Endothelial cell of hepatic sinusoid (primary cell): ENCODE measurements at regions not wholly inside any gene's neighbourhood (a gene's known extent, or its start where the extent isn't known, plus 50 kb on each side); places are given as distances from the start of the nearest gene placed in this dataset.
"Not testable (repeated sequence)": the region's sequence is repeated elsewhere in the genome, so short reads cannot be mapped to it uniquely, and the experiment has no call there.

Source experiments
- in situ Hi-C: cut with HindIII; loops from 2 replicates; pipeline ENCODE4 v1.10.0; 2017; ENCODE audit warnings: low sequenced_read_pairs

- in situ Hi-C loops = no loop called here
These were observed 147.0 kb upstream of the NR3C2 start for GRCh38 chr4:148589182-148589581.

DNA sequence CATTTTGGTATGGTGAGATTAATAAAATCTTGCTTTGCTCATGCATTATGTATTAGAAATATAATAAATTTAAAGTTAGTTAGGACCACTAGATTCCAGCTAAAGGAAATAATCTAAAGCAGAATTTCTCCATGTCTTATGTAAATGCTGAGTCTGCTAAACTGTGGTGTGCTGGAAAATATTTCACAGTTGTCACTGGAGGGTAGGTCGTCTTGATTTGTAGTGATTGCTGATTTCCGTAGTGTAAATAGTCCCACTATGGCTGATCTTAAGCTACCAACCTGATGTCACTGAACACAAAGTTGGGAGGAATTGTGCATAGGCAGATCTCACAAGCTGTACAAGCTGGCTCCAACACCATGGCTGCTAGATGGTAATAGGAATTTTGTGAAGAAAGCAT, 133.4 kb upstream of the NR3C2 start:
- in situ Hi-C loops = no loop called here

- in situ Hi-C loops = no loop called here
These were observed 132.7 kb upstream of the NR3C2 start for GRCh38 chr4:148574911-148575310.

GRCh38 chr4:148574502-148574901, 132.3 kb upstream of the NR3C2 start:
- in situ Hi-C loops = no loop called here

GRCh38 chr4:148574066-148574465, 131.9 kb upstream of the NR3C2 start:
- in situ Hi-C loops = no loop called here

- in situ Hi-C loops = no loop called here
These were observed 131.1 kb upstream of the NR3C2 start for GRCh38 chr4:148573296-148573695.

DNA sequence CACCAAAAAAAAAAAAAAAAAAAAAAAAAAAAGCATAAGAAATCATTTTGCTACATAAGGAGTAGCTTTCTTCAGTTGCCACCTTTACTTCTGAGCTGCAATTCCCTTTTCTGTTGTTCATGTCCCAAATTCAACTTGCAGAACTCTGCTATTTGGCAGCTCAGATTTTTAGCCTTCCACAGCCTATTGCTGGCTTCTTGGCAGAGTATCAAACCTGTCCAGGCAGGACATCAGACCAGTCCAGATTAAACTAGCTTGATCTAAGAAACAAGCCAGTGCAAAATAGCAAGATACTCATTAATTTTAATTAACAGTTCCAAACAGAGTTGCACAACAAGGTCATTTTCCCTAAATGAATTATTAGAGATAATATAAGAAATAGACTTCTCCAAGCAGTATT, 123.6 kb upstream of the NR3C2 start:
- in situ Hi-C loops = no loop called here

- in situ Hi-C loops = no loop called here
These were observed 121.5 kb upstream of the NR3C2 start for GRCh38 chr4:148563684-148564083.

DNA sequence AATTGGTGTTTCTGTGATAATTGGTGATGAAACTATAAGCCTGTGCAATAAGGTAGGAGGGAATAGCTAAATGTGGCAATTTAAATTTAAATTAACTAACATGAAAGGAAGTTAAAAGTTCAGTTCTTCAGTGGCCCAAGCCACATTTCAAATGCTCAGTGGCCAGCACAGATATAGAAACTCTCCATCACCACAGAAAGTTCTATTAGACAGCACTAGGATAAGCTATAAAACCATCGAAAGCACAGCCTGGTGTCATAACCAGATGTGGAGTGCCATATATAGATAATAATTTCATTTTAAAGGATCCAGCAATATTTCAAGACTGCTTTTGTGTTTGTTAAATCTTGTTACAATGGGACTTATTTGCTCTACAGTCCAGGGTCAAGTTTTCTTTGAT, 119.3 kb upstream of the NR3C2 start:
- in situ Hi-C loops = no loop called here

GRCh38 chr4:148557793-148558192, 115.6 kb upstream of the NR3C2 start:
- in situ Hi-C loops = no loop called here

- in situ Hi-C loops = no loop called here
These were observed 108.6 kb upstream of the NR3C2 start for GRCh38 chr4:148550788-148551187.

GRCh38 chr4:148542922-148543623, 100.9 kb upstream of the NR3C2 start:
- in situ Hi-C loops = no loop called here

DNA sequence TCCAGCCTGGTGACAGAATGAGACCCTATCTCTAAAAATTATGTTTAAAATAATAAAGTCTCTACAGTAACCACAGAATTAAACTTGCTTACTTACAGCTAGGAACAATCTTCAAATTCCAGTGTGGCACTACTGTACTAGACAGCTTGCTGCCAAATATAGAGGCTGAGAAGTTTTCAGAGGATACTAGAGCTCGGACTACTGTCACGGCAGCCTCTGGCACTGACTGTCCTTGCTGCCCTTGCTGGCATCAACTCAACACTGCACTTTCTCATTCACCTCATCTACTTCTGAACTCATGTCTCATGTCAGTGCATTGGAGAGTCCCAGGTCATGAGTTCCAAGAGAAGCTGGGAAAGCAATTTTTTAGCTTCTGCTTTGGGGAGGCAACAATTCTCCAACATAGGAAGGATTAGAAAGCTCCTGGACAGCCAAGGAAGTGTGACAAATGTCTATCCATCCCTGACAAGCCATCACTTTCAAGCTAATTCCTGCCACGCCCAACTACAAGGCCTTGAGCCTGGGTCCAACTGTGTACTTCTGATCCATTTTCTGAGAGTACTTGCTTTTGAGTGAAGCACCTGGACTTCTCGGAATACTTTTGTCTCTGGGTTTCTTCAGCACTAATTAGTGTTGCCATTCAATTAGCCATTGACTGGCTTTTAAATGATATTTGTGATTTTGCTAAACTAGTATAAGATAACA, 98.6 kb upstream of the NR3C2 start:
- in situ Hi-C loops = no loop called here

GRCh38 chr4:148539387-148539786, 97.2 kb upstream of the NR3C2 start:
- in situ Hi-C loops = no loop called here

DNA sequence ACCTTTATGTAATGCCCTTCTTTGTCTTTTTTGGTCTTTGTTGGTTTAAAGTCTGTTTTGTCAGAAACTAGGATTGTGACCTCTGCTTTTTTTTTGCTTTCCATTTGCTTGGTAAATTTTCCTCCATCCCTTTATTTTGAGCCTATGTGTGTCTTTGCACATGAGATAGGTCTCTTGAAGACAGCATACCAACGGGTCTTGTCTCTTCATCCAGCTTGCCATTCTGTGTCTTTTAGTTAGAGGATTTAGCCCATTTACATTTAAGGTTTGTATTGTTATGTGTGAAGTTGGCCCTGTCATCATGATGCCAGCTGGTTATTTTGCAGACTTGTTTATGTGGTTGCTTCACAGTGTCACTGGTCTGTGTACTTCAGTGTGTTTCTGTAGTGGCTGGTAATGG, 91.6 kb upstream of the NR3C2 start:
- in situ Hi-C loops = not testable (repeated sequence)

DNA sequence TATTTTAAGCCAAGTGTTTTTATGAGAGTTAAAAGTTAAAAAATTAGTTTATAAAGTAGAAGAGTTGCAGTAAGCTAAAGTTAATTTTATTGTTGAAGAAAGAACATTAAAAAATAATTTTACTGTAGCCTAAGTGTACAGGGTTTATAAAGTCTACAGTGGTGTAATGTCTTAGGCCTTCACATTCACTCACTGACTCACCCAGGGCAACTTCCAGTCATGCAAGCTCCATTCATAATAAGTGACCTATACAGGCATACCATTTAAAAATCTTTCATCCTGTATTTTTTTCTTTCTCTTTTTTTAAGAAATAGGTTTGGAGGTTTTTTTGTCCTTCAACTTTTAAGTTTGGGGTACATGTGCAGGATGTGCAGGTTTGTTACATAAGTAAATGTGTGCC, 87.9 kb upstream of the NR3C2 start:
- in situ Hi-C loops = no loop called here

- in situ Hi-C loops = no loop called here
These were observed 85.4 kb upstream of the NR3C2 start for GRCh38 chr4:148527571-148527970.

- in situ Hi-C loops = no loop called here
These were observed 80.8 kb upstream of the NR3C2 start for GRCh38 chr4:148522995-148523394.

DNA sequence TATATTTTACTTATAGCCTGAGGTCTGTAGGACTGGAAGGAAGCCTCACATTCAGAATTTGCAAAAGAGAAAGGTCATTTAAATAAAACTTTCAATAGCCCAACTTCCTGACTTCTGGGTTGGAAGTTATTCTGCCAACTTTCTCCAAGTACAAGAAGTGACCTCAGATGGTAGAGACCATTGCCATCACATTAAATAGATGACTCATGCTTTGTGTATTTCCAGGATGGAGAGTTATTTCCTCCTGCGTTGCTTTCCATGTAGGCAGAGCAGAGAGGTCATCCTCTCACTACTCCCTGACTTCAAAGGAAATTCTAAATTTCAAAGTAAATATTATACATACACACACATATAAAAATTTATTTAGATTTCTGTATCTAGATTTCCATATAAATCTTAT, 73.0 kb upstream of the NR3C2 start:
- in situ Hi-C loops = no loop called here

GRCh38 chr4:148514581-148514980, 72.4 kb upstream of the NR3C2 start:
- in situ Hi-C loops = no loop called here

GRCh38 chr4:148514041-148514440, 71.8 kb upstream of the NR3C2 start:
- in situ Hi-C loops = no loop called here

GRCh38 chr4:148510211-148510610, 68.0 kb upstream of the NR3C2 start:
- in situ Hi-C loops = no loop called here

- in situ Hi-C loops = no loop called here
These were observed 61.5 kb upstream of the NR3C2 start for GRCh38 chr4:148503681-148504080.
